ENCODE measurements at regions not wholly inside any gene's neighbourhood (a gene's known extent, or its start where the extent isn't known, plus 50 kb on each side); places are given as distances from the start of the nearest gene placed in this dataset.

DNA sequence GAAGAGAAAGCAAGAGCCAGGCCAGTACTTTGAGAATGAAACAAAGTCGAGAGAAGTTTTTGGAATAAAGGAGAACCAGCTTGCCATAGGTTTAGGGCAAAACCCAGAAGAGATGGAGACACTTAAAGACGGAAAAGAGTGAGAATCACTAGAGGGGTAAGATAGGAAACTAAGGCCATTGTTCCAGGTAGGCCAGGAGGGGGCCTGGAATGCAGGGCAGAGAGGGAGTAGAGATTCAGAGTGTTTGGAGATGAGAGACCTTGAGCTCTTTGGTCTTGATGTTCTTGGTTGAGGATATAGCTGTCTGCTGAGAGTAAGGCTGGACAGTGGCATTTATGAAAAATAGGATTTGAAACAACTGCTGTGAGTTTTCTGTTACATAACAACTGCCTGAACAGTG is 263.3 kb upstream of the POU2AF2 start:
- no peak overlapping the region for H3K4me3 ChIP-seq (IDR thresholded peaks at IDR 0.05; ENCODE audit: insufficient read depth, low read depth, low read length)
- no peak overlapping the region for H2AFZ ChIP-seq (ENCODE audit: low read depth)
- H3K9ac ChIP-seq = no peak overlapping the region
- no peaks in the 10 kb centered on the region for H3K27me3 ChIP-seq (ENCODE audit: insufficient read depth, low read depth)
- no peaks in the 10 kb centered on the region for H4K20me1 ChIP-seq (ENCODE audit: insufficient read depth)
- no peak for TF ChIP-seq CTCF (conservative IDR thresholded peaks at IDR 0.05; ENCODE audit: low read depth, low read length)
- H3K27ac ChIP-seq = no peak overlapping the region
- no peak overlapping the region for H3K4me2 ChIP-seq
- H3K4me1 ChIP-seq (ENCODE audit: low read depth, poor library complexity, severe bottlenecking) = no peaks in the 10 kb centered on the region
- H3K79me2 ChIP-seq (ENCODE audit: insufficient read depth, low read depth) = no peaks in the 10 kb centered on the region
- H3K36me3 ChIP-seq (ENCODE audit: insufficient read depth) = no peaks in the 10 kb centered on the region

GRCh38 chr11:110979696-110980095 is 265.8 kb upstream of the POU2AF2 start:
- no peaks in the 10 kb centered on the region for H3K79me2 ChIP-seq (ENCODE audit: insufficient read depth, low read depth)
- no peak overlapping the region for H3K27ac ChIP-seq
- H2AFZ ChIP-seq (ENCODE audit: low read depth) = no peak overlapping the region
- H3K27me3 ChIP-seq (ENCODE audit: insufficient read depth, low read depth) = no peaks in the 10 kb centered on the region
- no peaks in the 10 kb centered on the region for H4K20me1 ChIP-seq (ENCODE audit: insufficient read depth)
- H3K9ac ChIP-seq = no peak overlapping the region
- no peak overlapping the region for H3K4me2 ChIP-seq
- no peaks in the 10 kb centered on the region for H3K36me3 ChIP-seq (ENCODE audit: insufficient read depth)
- H3K4me1 ChIP-seq (ENCODE audit: low read depth, poor library complexity, severe bottlenecking) = no peaks in the 10 kb centered on the region
- no peak overlapping the region for H3K4me3 ChIP-seq (IDR thresholded peaks at IDR 0.05; ENCODE audit: insufficient read depth, low read depth, low read length)
- no peak for TF ChIP-seq CTCF (conservative IDR thresholded peaks at IDR 0.05; ENCODE audit: low read depth, low read length)

GRCh38 chr11:110977661-110978060 is 265.4 kb upstream of the ARHGAP20 start:
- Histone ChIP-seq H3K4me2 (no peak overlapping the region), H3K79me2 (ENCODE audit: insufficient read depth, low read depth) (no peaks in the 10 kb centered on the region), H4K20me1 (ENCODE audit: insufficient read depth) (no peaks in the 10 kb centered on the region), H3K27me3 (ENCODE audit: insufficient read depth, low read depth) (no peaks in the 10 kb centered on the region), H3K36me3 (ENCODE audit: insufficient read depth) (no peaks in the 10 kb centered on the region), H3K4me3 (IDR thresholded peaks at IDR 0.05; ENCODE audit: insufficient read depth, low read depth, low read length) (no peak overlapping the region), H2AFZ (ENCODE audit: low read depth) (no peak overlapping the region), H3K27ac (no peak overlapping the region), H3K9ac (no peak overlapping the region), H3K4me1 (ENCODE audit: low read depth, poor library complexity, severe bottlenecking) (no peaks in the 10 kb centered on the region)
- no peak for TF ChIP-seq CTCF (conservative IDR thresholded peaks at IDR 0.05; ENCODE audit: low read depth, low read length)

- Histone ChIP-seq H3K36me3 (ENCODE audit: insufficient read depth) (no peaks in the 10 kb centered on the region), H4K20me1 (ENCODE audit: insufficient read depth) (no peaks in the 10 kb centered on the region), H3K9ac (no peak overlapping the region), H3K4me3 (IDR thresholded peaks at IDR 0.05; ENCODE audit: insufficient read depth, low read depth, low read length) (no peak overlapping the region), H3K4me2 (no peak overlapping the region), H3K4me1 (ENCODE audit: low read depth, poor library complexity, severe bottlenecking) (no peaks in the 10 kb centered on the region), H3K79me2 (ENCODE audit: insufficient read depth, low read depth) (no peaks in the 10 kb centered on the region), H2AFZ (ENCODE audit: low read depth) (no peak overlapping the region), H3K27ac (no peak overlapping the region), H3K27me3 (ENCODE audit: insufficient read depth, low read depth) (no peaks in the 10 kb centered on the region)
- TF ChIP-seq CTCF (conservative IDR thresholded peaks at IDR 0.05; ENCODE audit: low read depth, low read length) = no peak
These were observed 262.5 kb upstream of the ARHGAP20 start for GRCh38 chr11:110974731-110975130.
